ENCODE measurements at regions not wholly inside any gene's neighbourhood (a gene's known extent, or its start where the extent isn't known, plus 50 kb on each side); places are given as distances from the start of the nearest gene placed in this dataset.

DNA sequence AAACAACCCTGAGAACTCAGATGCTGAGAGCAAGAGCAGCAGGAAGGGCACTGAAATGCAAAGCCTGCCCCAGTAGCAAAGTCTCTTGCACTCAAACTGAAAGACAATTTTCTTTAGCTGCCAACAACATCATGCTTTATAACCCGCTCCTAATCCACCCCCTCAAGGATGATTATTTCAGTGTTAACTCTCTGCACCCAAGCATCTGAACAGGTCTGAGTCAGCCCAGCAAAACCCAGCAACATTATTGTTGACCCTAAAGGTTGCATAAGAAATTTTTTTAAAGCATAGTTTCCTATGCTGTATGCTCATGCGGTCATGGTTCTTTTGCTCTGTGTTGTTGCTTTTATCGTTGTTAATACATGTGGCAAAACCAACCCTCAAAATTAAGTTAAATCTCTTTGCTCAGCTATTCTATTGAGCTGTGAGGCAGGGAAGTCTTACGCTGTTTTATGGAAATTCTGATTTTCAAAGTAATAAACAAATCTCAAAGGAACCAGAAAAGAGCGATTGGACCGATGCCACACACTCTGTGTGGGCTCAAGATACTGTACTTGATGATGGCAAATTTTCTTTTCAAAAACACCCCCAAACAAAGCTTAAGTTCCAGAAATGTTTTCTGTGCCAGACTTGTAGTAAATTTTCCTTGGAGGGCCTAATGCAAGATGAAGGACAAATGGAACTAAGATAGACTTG is 440.6 kb upstream of the MPDZ start:
- TF ChIP-seq, protein P1, sequence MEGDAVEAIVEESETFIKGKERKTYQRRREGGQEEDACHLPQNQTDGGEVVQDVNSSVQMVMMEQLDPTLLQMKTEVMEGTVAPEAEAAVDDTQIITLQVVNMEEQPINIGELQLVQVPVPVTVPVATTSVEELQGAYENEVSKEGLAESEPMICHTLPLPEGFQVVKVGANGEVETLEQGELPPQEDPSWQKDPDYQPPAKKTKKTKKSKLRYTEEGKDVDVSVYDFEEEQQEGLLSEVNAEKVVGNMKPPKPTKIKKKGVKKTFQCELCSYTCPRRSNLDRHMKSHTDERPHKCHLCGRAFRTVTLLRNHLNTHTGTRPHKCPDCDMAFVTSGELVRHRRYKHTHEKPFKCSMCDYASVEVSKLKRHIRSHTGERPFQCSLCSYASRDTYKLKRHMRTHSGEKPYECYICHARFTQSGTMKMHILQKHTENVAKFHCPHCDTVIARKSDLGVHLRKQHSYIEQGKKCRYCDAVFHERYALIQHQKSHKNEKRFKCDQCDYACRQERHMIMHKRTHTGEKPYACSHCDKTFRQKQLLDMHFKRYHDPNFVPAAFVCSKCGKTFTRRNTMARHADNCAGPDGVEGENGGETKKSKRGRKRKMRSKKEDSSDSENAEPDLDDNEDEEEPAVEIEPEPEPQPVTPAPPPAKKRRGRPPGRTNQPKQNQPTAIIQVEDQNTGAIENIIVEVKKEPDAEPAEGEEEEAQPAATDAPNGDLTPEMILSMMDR (IDR thresholded peaks at IDR 0.05; ENCODE audit: low read length) = no peak
- TF ChIP-seq EZH2 (optimal IDR thresholded peaks at IDR 0.05; ENCODE audit: low read depth, low read length) = no peak
